Small intestine (tissue), 7 donors: ENCODE measurements at regions not wholly inside any gene's neighbourhood (a gene's known extent, or its start where the extent isn't known, plus 50 kb on each side); places are given as distances from the start of the nearest gene placed in this dataset.

ENCODE experiments used
- DNase-seq, 2 donors: peaks; one replicate each; pipeline versions ENCODE4 v3.0.0 to v3.0.0-alpha.2; 2013
- FAIRE-seq: peaks from 2 replicates; lab custom pipeline; 2012; peaks lifted over from hg19 to GRCh38; lab: Jason Lieb, UNC
- H3K27ac ChIP-seq, 3 donors: one replicate each; pipeline ENCODE4 v1.5.1; 2013; ENCODE audit warnings: low read length in 2 of 3, mild to moderate bottlenecking in 2 of 3, control low read depth in 1 of 3, inconsistent platforms in 1 of 3, low read depth in 1 of 3, moderate library complexity in 1 of 3
- H3K27me3 ChIP-seq, 3 donors: one replicate each; pipeline ENCODE4 v1.6.1; 2013; ENCODE audit warnings: low read length in 3 of 3, inconsistent platforms in 1 of 3; ENCODE audit not compliant: control insufficient read depth in 3 of 3, insufficient read depth in 3 of 3
- H3K36me3 ChIP-seq, 3 donors: one replicate each; pipeline ENCODE4 v1.6.1; 2013; ENCODE audit warnings: low read length in 3 of 3, inconsistent platforms in 1 of 3, low read depth in 1 of 3, mild to moderate bottlenecking in 1 of 3, moderate library complexity in 1 of 3; ENCODE audit not compliant: control insufficient read depth in 3 of 3, insufficient read depth in 2 of 3
- H3K4me1 ChIP-seq, 3 donors: one replicate each; pipeline ENCODE4 v1.6.1; 2013; ENCODE audit warnings: low read length in 2 of 3, inconsistent platforms in 1 of 3, low read depth in 1 of 3, mild to moderate bottlenecking in 1 of 3, moderate library complexity in 1 of 3; ENCODE audit not compliant: control insufficient read depth in 3 of 3, insufficient read depth in 2 of 3
- H3K4me3 ChIP-seq, 3 donors: one replicate each; pipeline ENCODE4 v1.5.1; 2013; ENCODE audit warnings: low read length in 3 of 3, control low read depth in 1 of 3, inconsistent platforms in 1 of 3, low read depth in 1 of 3, mild to moderate bottlenecking in 1 of 3, moderate library complexity in 1 of 3
- H3K9me3 ChIP-seq, 2 donors: one replicate each; pipeline ENCODE4 v1.6.1; 2013; ENCODE audit warnings: low read depth in 1 of 2, low read length in 1 of 2; ENCODE audit not compliant: control insufficient read depth in 2 of 2, insufficient read depth in 1 of 2
- WGBS, 3 donors: extraction: QIAGEN DNeasy Blood & Tissue Kit; methylation state at CpG; one replicate each; pipeline ENCODE4 v1.1.7; 2013; 5-methylcytosine and 5-hydroxymethylcytosine counted together
- donor health status: healthy with polysubstance abuse.
- donor health status: control.
- donor health status: control.
- donor health status: Bipolar disorder and iron deficiency.
- donor health status: healthy.

DNA sequence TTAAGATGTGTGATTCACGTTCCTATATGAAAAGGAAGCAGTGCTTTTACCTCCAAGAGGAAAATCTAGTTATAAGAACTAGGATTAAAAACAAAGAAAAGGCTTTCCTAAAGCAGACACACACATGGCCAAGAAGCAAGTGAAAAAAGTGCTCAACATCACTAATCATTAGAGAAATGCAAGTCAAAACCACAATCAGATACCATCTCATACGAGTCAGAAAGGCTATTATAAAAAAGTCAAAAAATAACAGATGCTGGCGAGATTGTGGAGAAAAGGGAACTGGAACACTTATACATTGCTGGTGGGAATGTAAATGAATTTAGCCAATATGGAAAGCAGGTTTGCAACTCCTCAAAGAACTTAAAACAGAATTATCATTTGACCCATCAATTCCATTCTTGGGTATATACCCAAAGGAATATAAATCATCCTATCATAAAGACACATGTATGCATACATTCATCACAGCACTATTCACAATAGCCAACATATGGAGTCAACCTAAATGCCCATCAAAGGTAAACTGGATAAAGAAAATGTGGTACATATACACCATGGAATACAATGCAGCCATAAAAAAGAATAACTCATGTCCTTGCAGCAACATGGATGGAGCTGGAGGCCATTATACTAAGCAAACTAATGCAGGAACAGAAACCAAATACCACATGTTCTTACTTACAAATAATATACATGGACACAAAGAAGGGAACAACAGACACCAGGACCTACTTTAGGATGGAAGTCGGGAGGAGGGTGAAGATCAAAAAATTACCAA is 285.3 kb downstream of the RAD51AP2 start:
- FAIRE-seq: no peak

GRCh38 chr2:17231394-17231965 is 286.8 kb downstream of the RAD51AP2 start:
- WGBS, 3 donors: 69 to 81% (median 72%) methylated on average over 5 of the region's 5 CpGs
- FAIRE-seq: no peak

More for the DNA sequence above, 285.3 kb downstream of the RAD51AP2 start:
- no peak overlapping the region for H3K4me3 ChIP-seq
- WGBS, 3 donors: 69 to 73% (median 71%) methylated on average over 4 of the region's 4 CpGs
- DNase-seq: no peak
- no peaks in the 10 kb centered on the region for H3K36me3 ChIP-seq
- H3K9me3 ChIP-seq: no peaks in the 10 kb centered on the region
- no peak overlapping the region for H3K27ac ChIP-seq
- H3K27me3 ChIP-seq: no peaks in the 10 kb centered on the region
- no peaks in the 10 kb centered on the region for H3K4me1 ChIP-seq

DNA sequence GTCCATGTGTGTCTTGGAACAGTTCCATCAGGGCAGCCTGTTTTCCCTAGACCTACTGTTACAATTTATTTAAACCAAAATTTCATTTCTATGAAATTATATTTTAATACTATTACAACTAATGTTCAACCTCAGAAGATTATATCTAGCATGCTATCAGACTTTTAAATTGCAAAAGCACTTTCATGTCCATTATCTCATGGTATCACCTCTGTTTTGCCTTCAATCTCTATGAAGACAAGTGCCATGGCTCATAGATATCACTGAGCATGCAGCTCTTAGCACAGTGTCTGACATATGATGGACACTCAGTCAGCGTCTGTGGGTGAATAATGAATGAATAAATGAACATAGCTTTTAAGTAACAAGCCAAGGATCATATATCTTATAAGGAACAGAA is 288.8 kb downstream of the RAD51AP2 start:
- DNase-seq: no peak
- Histone ChIP-seq H3K9me3 (no peaks in the 10 kb centered on the region), H3K4me1 (no peaks in the 10 kb centered on the region), H3K27me3 (no peaks in the 10 kb centered on the region), H3K27ac (no peak overlapping the region), H3K36me3 (no peaks in the 10 kb centered on the region), H3K4me3 (no peak overlapping the region)
- FAIRE-seq: no peak
- WGBS, 3 donors: 69 to 90% (median 73%) methylated on average over 1 of the region's 1 CpG

More at GRCh38 chr2:17231394-17231965, 286.8 kb downstream of the RAD51AP2 start:
- Histone ChIP-seq H3K27ac (no peak overlapping the region), H3K4me1 (no peaks in the 10 kb centered on the region), H3K9me3 (no peaks in the 10 kb centered on the region), H3K27me3 (no peaks in the 10 kb centered on the region), H3K4me3 (no peak overlapping the region), H3K36me3 (no peaks in the 10 kb centered on the region)
- no peak for DNase-seq

GRCh38 chr2:17228461-17228860 is 289.8 kb downstream of the RAD51AP2 start:
- DNase-seq (no peak), FAIRE-seq (no peak)
- Histone ChIP-seq H3K36me3 (no peaks in the 10 kb centered on the region), H3K4me1 (no peaks in the 10 kb centered on the region), H3K27ac (no peak overlapping the region), H3K9me3 (no peaks in the 10 kb centered on the region), H3K4me3 (no peak overlapping the region), H3K27me3 (no peaks in the 10 kb centered on the region)
- WGBS, 3 donors: 78 to 92% (median 81%) methylated on average over 6 of the region's 6 CpGs

DNA sequence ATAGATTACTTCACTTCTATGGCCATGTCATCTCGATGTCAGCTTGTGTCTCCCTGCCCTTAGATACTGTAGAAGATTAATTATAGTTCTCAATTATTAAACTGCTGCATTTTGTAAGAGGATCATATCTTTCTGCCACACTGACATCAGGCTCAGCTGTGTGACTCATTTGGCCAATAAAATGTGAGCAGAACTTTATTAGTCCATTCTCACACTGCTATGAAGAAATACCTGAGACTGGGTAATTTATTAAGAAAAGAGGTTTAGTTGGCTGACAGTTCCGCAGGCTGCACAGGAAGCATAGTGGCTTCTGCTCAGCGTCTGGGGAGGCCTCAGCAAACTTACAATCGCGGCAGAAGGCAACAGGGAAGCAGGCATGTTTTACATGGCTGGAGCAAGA is 290.4 kb downstream of the RAD51AP2 start:
- Histone ChIP-seq H3K9me3 (no peaks in the 10 kb centered on the region), H3K36me3 (no peaks in the 10 kb centered on the region), H3K4me3 (no peak overlapping the region), H3K27me3 (no peaks in the 10 kb centered on the region), H3K4me1 (no peaks in the 10 kb centered on the region), H3K27ac (no peak overlapping the region)
- no peak for DNase-seq
- FAIRE-seq: no peak
- 77 to 81% (median 79%) methylated on average over 5 of the region's 5 CpGs for WGBS, 3 donors

DNA sequence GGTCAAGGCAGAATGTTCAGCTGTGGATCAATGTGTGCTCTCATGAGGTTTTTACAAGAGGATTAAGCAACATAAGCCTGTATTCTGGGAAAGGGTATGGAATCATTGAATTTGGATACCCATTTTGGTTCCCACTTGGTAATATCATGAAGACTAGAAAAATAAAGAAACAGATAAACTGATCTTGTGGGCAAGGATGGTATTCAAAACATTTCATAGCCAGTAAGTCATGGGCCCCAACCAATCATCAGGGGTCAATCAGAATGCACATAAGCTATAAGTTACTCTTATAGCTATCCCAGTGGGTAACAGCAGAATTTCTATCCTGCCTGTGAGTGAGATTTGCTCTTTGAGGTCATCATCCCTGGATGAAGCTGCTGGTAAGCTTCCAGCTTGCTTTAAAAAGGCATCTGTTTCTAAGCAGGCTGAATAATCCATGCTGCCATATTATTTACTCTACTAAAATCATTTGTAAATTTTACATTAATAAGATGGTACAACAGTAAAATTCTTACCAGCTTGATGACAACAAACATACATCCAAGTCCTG is 291.2 kb downstream of the RAD51AP2 start:
- H3K36me3 ChIP-seq: no peaks in the 10 kb centered on the region
- DNase-seq (no peak), FAIRE-seq (no peak)
- no peaks in the 10 kb centered on the region for H3K4me1 ChIP-seq
- no peak overlapping the region for H3K4me3 ChIP-seq
- no peak overlapping the region for H3K27ac ChIP-seq
- H3K27me3 ChIP-seq: no peaks in the 10 kb centered on the region
- H3K9me3 ChIP-seq: no peaks in the 10 kb centered on the region

DNA sequence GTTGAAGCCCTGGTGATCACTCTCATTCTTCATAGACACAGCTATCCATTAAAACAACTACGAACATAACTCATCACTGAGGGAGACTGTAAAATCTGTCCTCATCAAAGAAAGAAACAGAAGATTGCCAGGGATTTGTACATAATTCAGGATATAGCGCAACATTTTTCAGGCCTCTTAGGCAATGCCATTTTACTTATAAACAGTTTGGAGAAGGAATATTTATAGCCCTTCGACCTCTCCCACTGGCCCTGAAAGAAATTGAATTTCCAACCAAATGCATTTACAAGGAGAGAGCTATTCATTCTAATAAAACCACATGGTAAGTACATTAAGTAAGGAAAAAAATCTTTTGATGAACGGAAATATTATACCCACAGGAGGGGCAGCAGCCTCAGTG is 295.0 kb downstream of the RAD51AP2 start:
- Histone ChIP-seq H3K4me1 (no peaks in the 10 kb centered on the region), H3K27me3 (no peaks in the 10 kb centered on the region), H3K27ac (no peak overlapping the region), H3K4me3 (no peak overlapping the region), H3K36me3 (no peaks in the 10 kb centered on the region), H3K9me3 (no peaks in the 10 kb centered on the region)
- FAIRE-seq (no peak), DNase-seq (no peak)
- 66 to 83% (median 79%) methylated on average over 4 of the region's 4 CpGs for WGBS, 3 donors

DNA sequence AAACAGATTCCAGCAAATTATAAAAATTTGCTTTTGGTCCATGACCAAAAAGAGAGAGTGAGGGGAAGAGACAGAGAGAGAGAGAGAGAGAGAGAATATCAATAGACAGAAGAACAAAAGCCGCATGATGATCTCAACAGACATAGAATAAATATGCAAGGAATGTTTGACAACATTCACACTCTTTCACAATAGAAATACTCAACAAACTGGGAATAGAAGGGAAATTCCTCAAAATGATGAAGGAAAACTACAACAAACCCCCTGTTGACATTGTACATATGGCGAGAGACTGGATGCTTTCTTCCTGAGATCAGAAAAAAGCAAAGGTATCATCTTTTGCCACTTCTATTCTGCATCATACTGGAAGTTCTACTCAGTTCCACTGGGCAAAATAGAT is 309.7 kb downstream of the RAD51AP2 start:
- DNase-seq (no peak), FAIRE-seq (no peak)
- Histone ChIP-seq H3K36me3 (no peaks in the 10 kb centered on the region), H3K9me3 (no peaks in the 10 kb centered on the region), H3K4me3 (no peak overlapping the region), H3K27me3 (no peaks in the 10 kb centered on the region), H3K27ac (no peak overlapping the region), H3K4me1 (no peaks in the 10 kb centered on the region)
- WGBS, 3 donors: 60 to 69% (median 62%) methylated on average over 2 of the region's 2 CpGs
